C4-2B (cell line): ENCODE measurements at regions not wholly inside any gene's neighbourhood (a gene's known extent, or its start where the extent isn't known, plus 50 kb on each side); places are given as distances from the start of the nearest gene placed in this dataset.

ENCODE experiments used
- H3K27ac ChIP-seq: fragments of 450-650 bp; 2 replicates; pipeline ENCODE4 v1.5.1; 2017
- ZFX ChIP-seq: fragments of 450-650 bp; IDR thresholded peaks from 2 replicates; pipeline ENCODE4 v1.6.1; 2017
- TF ChIP-seq, protein P1 (sequence below): fragments of 450-650 bp; conservative IDR thresholded peaks from 2 replicates; pipeline ENCODE4 v1.5.1; 2017; ENCODE audit warnings: mild to moderate bottlenecking

DNA sequence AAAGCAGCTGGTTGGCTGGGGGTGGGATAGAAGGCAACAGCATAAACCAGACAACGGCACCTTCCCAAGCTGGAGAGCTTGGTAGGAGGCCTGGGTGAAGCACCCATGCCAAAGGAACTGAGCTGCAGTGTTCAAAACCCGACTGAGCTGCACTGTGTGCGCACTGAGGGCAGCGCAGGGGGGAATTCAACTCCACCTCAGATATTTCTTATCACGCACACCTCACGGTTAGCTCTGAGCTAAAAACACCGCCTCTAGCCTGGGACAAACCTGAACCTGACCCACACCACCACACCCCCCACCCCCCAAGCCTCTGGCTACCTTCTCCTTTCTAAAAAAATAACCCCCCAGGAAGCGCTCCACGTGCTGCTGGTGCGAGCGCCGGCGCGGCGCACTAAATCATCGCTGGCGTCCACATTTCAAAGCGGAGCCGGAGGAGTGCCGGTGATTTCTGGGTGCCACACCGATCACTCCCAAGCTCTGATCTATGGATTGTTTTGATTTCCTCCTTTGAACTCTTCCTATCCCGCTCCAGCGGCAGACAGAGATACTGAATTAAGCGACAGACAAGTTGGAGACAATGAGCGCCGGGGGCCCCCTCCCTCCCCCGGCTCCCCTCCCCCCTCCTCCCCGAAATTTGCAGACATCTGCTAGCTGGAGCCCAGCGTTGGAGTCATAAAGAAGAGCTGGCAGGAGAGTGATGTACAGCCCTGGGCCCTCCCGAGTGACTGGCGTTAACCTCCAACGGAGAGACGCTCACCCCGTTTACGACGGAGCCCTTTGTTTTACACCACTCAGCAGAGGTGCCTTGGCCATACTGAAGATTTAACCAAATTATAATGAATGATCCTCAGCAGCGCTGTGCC lies 85.0 kb downstream of the NOG start:
- H3K27ac ChIP-seq, result no peak overlapping the region
- TF ChIP-seq ZFX, result no peak
- TF ChIP-seq, protein P1, sequence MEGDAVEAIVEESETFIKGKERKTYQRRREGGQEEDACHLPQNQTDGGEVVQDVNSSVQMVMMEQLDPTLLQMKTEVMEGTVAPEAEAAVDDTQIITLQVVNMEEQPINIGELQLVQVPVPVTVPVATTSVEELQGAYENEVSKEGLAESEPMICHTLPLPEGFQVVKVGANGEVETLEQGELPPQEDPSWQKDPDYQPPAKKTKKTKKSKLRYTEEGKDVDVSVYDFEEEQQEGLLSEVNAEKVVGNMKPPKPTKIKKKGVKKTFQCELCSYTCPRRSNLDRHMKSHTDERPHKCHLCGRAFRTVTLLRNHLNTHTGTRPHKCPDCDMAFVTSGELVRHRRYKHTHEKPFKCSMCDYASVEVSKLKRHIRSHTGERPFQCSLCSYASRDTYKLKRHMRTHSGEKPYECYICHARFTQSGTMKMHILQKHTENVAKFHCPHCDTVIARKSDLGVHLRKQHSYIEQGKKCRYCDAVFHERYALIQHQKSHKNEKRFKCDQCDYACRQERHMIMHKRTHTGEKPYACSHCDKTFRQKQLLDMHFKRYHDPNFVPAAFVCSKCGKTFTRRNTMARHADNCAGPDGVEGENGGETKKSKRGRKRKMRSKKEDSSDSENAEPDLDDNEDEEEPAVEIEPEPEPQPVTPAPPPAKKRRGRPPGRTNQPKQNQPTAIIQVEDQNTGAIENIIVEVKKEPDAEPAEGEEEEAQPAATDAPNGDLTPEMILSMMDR, result no peak

DNA sequence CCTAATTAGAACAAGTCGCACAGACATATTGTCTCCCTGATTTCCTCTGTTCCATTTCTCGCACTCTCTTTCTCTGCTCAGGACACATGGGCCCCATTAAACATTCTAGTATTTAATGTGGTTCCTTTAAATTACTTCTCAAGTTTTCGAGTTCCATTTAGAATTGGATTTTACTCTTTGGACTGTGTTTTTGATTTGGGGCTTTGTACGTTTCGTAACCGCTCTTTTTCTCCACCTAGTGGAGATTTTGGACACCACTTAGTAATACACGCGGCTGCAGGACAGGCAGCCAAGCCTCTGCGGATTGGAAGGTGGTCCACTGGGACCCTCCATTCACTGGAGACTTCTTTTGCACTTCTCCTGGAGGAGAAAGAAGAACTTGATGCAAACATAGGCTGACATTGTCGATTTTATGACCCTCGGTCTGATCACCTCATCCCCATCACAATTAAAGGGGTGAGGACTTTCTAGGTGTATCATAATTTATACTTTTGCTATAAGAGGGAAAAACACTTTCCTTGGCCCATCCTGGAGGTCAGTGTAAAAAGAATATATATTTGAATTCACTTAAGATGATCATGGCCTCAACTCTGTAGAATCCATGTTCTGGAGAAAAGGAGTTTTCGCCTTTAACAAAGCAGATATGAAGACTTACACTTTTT lies 85.7 kb downstream of the NOG start:
- H3K27ac ChIP-seq, result no peak overlapping the region
- TF ChIP-seq, protein P1, result peak; percentile 84
- no peak for TF ChIP-seq ZFX

DNA sequence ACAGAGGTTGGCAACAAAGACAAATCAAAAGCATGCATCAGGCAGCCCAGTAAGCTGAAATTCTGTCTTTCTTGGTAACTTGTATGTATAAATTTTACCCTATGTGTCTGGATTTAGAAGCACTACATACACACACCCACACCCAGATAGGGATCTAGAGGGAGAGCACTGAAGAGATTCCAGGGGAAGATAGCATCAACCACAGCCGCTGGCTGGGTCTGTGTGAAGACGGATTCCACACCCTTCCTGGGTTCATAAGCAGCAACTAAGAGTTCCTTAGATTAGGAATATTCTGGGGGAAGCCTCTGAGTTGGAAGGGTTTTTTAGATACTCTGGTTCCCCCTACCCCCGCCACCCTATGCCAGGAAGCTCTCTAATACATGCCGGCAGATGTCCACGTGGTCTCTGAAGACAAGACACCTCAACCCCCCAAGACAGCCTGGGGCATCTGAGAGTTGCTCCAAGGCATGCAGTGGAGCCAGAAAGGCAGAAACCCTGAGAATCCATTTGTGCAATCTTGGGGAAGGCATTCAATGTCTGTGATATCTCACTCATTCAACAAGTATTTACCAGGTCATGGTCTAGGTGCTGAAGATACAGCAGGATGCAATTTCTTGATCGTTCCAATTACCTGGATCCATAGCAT lies 86.4 kb downstream of the NOG start:
- TF ChIP-seq ZFX, result no peak
- TF ChIP-seq, protein P1, result no peak
- no peak overlapping the region for H3K27ac ChIP-seq

DNA sequence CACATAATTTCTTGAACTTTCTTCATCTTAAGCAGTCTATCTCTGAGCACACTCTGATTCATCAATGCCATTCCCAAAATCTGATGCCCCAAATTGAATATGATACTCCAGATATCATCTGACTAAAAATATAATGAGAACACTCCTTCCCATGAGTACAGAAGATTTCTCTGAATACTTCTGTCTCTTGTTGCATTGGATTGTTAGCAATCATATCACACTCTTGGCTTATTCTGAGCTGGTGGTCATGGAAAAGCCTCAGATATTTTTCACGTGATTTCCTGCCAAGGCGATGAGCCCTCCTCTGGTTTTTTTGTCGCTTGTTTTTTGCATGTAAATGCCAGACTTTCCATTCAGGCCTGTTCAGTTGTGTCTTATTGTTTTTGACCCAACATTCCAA lies 87.2 kb downstream of the NOG start:
- TF ChIP-seq ZFX, result no peak
- TF ChIP-seq, protein P1, result no peak
- no peak overlapping the region for H3K27ac ChIP-seq

DNA sequence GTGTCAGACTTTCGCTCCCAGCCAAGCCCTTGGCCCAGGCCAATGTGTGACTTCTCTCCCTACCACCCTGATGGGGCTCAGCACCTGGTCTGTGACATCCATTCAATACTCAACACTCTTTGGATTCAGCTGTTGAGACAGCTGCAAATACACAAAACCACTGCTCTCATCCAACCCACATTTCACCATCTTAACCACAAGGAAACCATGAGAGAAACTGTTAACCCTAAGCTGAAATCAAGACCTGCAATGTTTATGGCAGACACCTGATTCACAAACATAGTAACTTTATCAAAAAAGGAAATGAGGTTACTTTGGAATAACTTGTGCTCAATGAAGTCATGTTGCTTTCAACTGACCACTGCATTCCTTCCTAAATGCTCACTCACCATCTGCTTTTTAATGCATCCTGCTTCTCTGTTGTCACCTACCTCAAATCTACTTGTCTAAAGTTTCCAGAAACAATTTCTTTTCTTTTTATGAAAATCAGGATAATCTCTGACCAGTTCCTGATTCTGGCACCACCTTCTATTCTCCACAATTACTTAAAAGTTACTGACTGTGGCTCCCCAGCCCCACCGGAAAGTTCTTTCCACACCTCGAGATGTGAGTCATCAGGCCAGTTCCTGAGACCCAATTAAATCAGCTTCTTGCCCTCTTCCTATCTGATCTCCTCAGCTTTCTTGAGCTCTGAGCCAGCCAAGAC lies 88.2 kb downstream of the NOG start:
- TF ChIP-seq ZFX, result no peak
- TF ChIP-seq, protein P1, result no peak
- H3K27ac ChIP-seq, result no peak overlapping the region

DNA sequence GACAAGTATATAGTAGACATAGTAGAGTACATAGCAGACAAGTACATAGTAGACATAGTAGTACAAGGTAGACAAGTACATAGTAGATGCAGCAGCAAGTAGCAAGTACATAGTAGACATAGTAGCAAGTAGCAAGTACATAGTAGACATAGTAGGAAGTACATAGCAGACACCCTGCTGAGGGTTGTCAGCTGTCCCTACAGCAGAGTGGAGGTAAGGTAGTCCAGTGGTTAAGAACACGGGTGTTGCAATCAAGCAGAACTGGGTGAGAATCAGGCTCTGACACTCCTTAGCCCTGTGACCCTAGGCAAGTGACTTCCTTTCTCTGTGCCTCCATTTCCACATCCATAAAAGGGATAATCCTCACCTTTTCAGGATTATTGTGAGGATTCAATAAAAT lies 94.7 kb downstream of the NOG start:
- H3K27ac ChIP-seq, result no peak overlapping the region
- TF ChIP-seq ZFX, result no peak
- TF ChIP-seq, protein P1, result no peak
